ENCODE measurements at regions not wholly inside any gene's neighbourhood (a gene's known extent, or its start where the extent isn't known, plus 50 kb on each side); places are given as distances from the start of the nearest gene placed in this dataset.

DNA sequence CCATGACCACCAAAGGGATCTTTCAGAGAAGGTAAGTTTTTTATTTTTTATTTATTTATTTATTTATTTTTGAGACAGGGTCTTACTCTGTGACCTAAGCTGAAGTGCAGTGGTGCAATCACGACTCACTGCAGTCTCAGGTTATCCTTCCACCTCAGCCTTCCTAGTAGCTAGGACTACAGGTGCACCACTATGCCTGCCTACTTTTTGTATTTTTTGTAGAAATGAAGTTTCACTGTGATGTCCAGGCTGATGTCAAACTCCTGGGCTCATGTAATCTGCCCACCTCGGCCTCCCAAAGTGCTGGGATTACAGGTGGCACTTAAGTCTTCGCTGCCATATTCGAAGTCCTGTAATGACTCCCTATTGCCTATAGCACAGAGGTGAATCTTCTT, 342.5 kb downstream of the CYRIA start:
- H3K27me3 Mint-ChIP-seq = no peaks in the 10 kb centered on the region
- H3K27me3 ChIP-seq (ENCODE audit: insufficient read depth, low read length, poor library complexity, severe bottlenecking) = no peaks in the 10 kb centered on the region
- H3K9me3 ChIP-seq (ENCODE audit: low read length) = no peaks in the 10 kb centered on the region
- H3K4me1 ChIP-seq (ENCODE audit: insufficient read depth, low read length) = no peaks in the 10 kb centered on the region
- H3K9me3 Mint-ChIP-seq = peaks cover 0 to 2% (median 0%) of the 10 kb centered on the region in 5 donors
- no peaks in the 10 kb centered on the region for H3K36me3 ChIP-seq (ENCODE audit: insufficient read depth, low read length)
- CTCF ChIA-PET = no interaction called here
- no peaks in the 10 kb centered on the region for H3K4me1 Mint-ChIP-seq
- no peak for DNase-seq
- no peak overlapping the region for H3K4me3 Mint-ChIP-seq
- POLR2A ChIA-PET = no interaction called here
- H3K27ac ChIP-seq (ENCODE audit: low read depth, low read length) = no peak overlapping the region
- H3K36me3 Mint-ChIP-seq = no peaks in the 10 kb centered on the region
- H3K27ac Mint-ChIP-seq = no peak overlapping the region
- H3K4me3 ChIP-seq (ENCODE audit: low read length) = no peak overlapping the region

DNA sequence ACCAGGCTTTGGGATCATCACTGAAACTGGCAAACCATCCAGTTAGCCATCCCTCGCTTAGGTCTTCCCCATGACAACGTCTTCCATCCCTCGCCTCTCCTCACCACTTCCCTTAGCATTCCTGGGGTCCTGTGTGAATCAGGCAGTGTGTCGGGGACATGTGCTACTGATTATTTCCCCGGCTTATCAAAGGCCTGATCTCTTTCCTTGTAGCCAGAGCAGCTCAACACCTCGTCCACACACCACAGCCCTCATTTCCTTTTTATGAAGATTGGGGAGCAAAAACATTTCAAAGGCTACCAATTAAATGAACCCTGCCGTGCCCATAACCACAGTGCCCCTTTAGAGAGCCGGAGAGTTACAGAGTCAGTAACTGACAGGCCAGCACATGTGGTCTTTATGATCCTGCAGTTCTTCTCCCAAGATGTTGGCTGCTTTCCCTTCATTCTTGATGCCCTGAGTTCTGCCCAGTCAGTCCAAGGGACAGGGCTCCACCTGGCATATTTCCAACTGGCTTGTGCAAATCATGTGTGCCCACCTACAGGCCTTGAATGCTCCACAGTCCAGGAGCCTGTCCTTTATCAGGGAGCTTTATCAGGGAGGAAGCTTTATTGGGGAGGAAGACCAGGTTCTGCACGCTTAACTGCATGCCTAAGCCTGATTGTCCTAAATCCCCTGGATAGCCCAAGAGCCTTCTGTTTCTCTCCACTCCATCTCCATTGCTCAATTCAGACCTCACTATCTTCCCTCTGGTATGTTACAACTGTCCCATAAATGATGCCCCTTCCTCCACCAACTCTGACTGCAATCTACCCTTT, 343.1 kb downstream of the CYRIA start:
- H3K9me3 Mint-ChIP-seq = peaks cover 0 to 5% (median 0%) of the 10 kb centered on the region in 5 donors
- H3K36me3 Mint-ChIP-seq = no peaks in the 10 kb centered on the region
- peaks cover 0 to 2% of the 10 kb centered on the region in 2 donors for H3K27me3 Mint-ChIP-seq
- H3K4me3 ChIP-seq (ENCODE audit: low read length) = no peak overlapping the region
- H3K9me3 ChIP-seq (ENCODE audit: low read length) = no peaks in the 10 kb centered on the region
- H3K36me3 ChIP-seq (ENCODE audit: insufficient read depth, low read length) = no peaks in the 10 kb centered on the region
- H3K27ac Mint-ChIP-seq = no peak overlapping the region
- no peaks in the 10 kb centered on the region for H3K4me1 Mint-ChIP-seq
- H3K27ac ChIP-seq (ENCODE audit: low read depth, low read length) = no peak overlapping the region
- no peaks in the 10 kb centered on the region for H3K4me1 ChIP-seq (ENCODE audit: insufficient read depth, low read length)
- H3K4me3 Mint-ChIP-seq = no peak overlapping the region
- DNase-seq = no peak
- POLR2A ChIA-PET = no interaction called here
- CTCF ChIA-PET = no interaction called here
- no peaks in the 10 kb centered on the region for H3K27me3 ChIP-seq (ENCODE audit: insufficient read depth, low read length, poor library complexity, severe bottlenecking)

- ChIA-PET POLR2A (no interaction called here), CTCF (no interaction called here)
- no peak overlapping the region for H3K27ac ChIP-seq (ENCODE audit: low read depth, low read length)
These were observed 343.8 kb downstream of the CYRIA start for GRCh38 chr2:16321872-16322271.

GRCh38 chr2:16321256-16321655, 344.4 kb downstream of the CYRIA start:
- no peaks in the 10 kb centered on the region for H3K36me3 ChIP-seq (ENCODE audit: insufficient read depth, low read length)
- H3K27ac ChIP-seq (ENCODE audit: low read depth, low read length) = no peak overlapping the region
- no peak for DNase-seq
- no peaks in the 10 kb centered on the region for H3K9me3 ChIP-seq (ENCODE audit: low read length)
- no peaks in the 10 kb centered on the region for H3K36me3 Mint-ChIP-seq
- H3K4me3 Mint-ChIP-seq = no peak overlapping the region
- H3K27me3 ChIP-seq (ENCODE audit: insufficient read depth, low read length, poor library complexity, severe bottlenecking) = no peaks in the 10 kb centered on the region
- ChIA-PET POLR2A (no interaction called here), CTCF (no interaction called here)
- H3K4me3 ChIP-seq (ENCODE audit: low read length) = no peak overlapping the region
- no peak overlapping the region for H3K27ac Mint-ChIP-seq
- peaks cover 0 to 5% (median 0%) of the 10 kb centered on the region in 5 donors for H3K9me3 Mint-ChIP-seq
- peaks cover 0 to 3% of the 10 kb centered on the region in 2 donors for H3K27me3 Mint-ChIP-seq
- H3K4me1 ChIP-seq (ENCODE audit: insufficient read depth, low read length) = no peaks in the 10 kb centered on the region
- no peaks in the 10 kb centered on the region for H3K4me1 Mint-ChIP-seq

More at GRCh38 chr2:16321872-16322271, 343.8 kb downstream of the CYRIA start:
- peaks cover 0 to 5% (median 0%) of the 10 kb centered on the region in 5 donors for H3K9me3 Mint-ChIP-seq
- no peaks in the 10 kb centered on the region for H3K4me1 Mint-ChIP-seq
- Histone ChIP-seq H3K4me3 (ENCODE audit: low read length) (no peak overlapping the region), H3K9me3 (ENCODE audit: low read length) (no peaks in the 10 kb centered on the region), H3K4me1 (ENCODE audit: insufficient read depth, low read length) (no peaks in the 10 kb centered on the region), H3K27me3 (ENCODE audit: insufficient read depth, low read length, poor library complexity, severe bottlenecking) (no peaks in the 10 kb centered on the region), H3K36me3 (ENCODE audit: insufficient read depth, low read length) (no peaks in the 10 kb centered on the region)
- H3K4me3 Mint-ChIP-seq = no peak overlapping the region
- no peaks in the 10 kb centered on the region for H3K36me3 Mint-ChIP-seq
- H3K27me3 Mint-ChIP-seq = peaks cover 0 to 3% of the 10 kb centered on the region in 2 donors
- H3K27ac Mint-ChIP-seq = no peak overlapping the region
- DNase-seq = no peak

DNA sequence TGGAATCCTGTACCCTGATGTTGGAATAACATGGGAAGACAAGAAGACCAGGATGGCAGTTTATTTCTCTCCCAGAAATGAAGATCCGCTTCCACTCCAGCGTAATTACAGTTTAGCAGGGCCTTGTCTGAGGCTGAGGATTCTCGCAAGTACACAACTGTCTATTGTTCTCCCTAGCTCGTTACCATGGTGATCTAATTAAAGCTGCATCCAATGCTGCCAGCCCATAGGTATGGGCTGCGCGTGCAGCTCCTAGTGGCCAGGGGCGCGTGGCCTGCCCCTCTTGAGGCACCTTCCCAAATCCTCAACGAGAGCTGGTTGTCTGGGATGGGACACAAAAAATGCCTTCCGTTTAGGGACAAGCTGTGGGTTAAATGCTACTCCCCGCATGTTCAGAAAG, 344.9 kb downstream of the CYRIA start:
- Histone ChIP-seq H3K9me3 (ENCODE audit: low read length) (no peaks in the 10 kb centered on the region), H3K4me1 (ENCODE audit: insufficient read depth, low read length) (no peaks in the 10 kb centered on the region), H3K36me3 (ENCODE audit: insufficient read depth, low read length) (no peaks in the 10 kb centered on the region), H3K27ac (ENCODE audit: low read depth, low read length) (no peak overlapping the region), H3K4me3 (ENCODE audit: low read length) (no peak overlapping the region), H3K27me3 (ENCODE audit: insufficient read depth, low read length, poor library complexity, severe bottlenecking) (no peaks in the 10 kb centered on the region)
- Mint-ChIP-seq H3K4me3 (no peak overlapping the region), H3K9me3 (peaks cover 0 to 5% (median 0%) of the 10 kb centered on the region in 5 donors), H3K27ac (no peak overlapping the region), H3K36me3 (no peaks in the 10 kb centered on the region), H3K4me1 (no peaks in the 10 kb centered on the region), H3K27me3 (peaks cover 0 to 3% of the 10 kb centered on the region in 2 donors)
- ChIA-PET CTCF (no interaction called here), POLR2A (no interaction called here)
- DNase-seq = no peak

- Mint-ChIP-seq H3K27me3 (peaks cover 0 to 3% of the 10 kb centered on the region in 2 donors), H3K4me3 (no peak overlapping the region), H3K9me3 (peaks cover 0 to 5% (median 0%) of the 10 kb centered on the region in 5 donors), H3K36me3 (no peaks in the 10 kb centered on the region), H3K4me1 (no peaks in the 10 kb centered on the region), H3K27ac (no peak overlapping the region)
- H3K4me3 ChIP-seq (ENCODE audit: low read length) = no peak overlapping the region
- H3K4me1 ChIP-seq (ENCODE audit: insufficient read depth, low read length) = no peaks in the 10 kb centered on the region
- no peak overlapping the region for H3K27ac ChIP-seq (ENCODE audit: low read depth, low read length)
- H3K27me3 ChIP-seq (ENCODE audit: insufficient read depth, low read length, poor library complexity, severe bottlenecking) = no peaks in the 10 kb centered on the region
- no peak for DNase-seq
- H3K9me3 ChIP-seq (ENCODE audit: low read length) = no peaks in the 10 kb centered on the region
- POLR2A ChIA-PET = no interaction called here
- CTCF ChIA-PET = no interaction called here
- no peaks in the 10 kb centered on the region for H3K36me3 ChIP-seq (ENCODE audit: insufficient read depth, low read length)
These were observed 346.0 kb downstream of the CYRIA start for GRCh38 chr2:16319551-16320121.

DNA sequence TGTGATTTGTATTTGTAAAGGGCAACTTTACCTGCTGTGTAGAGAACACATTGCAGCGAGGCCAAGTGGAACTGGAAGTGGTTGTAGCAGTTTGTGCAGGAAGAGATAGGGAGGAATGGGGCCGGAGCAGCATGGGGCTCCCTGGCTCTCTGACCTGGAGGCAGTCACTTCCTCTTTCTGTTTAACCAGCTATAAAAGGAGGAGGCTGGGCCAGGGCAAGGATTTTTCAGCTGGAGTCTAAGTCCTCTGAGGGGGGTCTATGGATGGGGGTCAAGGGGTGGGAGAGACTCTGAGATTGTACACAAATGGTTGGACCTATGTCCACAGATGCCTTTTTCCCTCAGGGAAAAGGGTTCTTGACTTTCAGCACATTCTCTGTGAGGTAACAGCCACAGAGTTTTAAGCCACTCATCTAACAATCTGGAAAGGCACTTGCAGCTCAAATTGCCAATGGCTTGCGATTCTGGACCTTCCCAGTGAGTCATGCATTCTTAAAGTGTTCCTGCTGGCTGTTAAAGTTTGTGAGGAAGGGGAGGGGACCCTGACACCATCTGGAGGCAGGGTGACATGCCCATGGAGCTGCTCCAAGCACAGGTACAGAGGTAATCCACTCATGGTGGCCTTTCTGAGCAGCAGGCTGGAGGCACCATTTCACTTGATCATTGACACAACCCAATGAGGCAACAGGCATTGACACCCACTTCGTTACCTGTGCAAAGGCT, 347.0 kb downstream of the CYRIA start:
- no peaks in the 10 kb centered on the region for H3K36me3 Mint-ChIP-seq
- H3K4me3 Mint-ChIP-seq = no peak overlapping the region
- no peak overlapping the region for H3K27ac ChIP-seq (ENCODE audit: low read depth, low read length)
- peaks cover 0 to 3% of the 10 kb centered on the region in 2 donors for H3K27me3 Mint-ChIP-seq
- DNase-seq = no peak
- no peaks in the 10 kb centered on the region for H3K36me3 ChIP-seq (ENCODE audit: insufficient read depth, low read length)
- peaks cover 0 to 5% (median 0%) of the 10 kb centered on the region in 5 donors for H3K9me3 Mint-ChIP-seq
- no peak overlapping the region for H3K4me3 ChIP-seq (ENCODE audit: low read length)
- no peaks in the 10 kb centered on the region for H3K4me1 ChIP-seq (ENCODE audit: insufficient read depth, low read length)
- H3K9me3 ChIP-seq (ENCODE audit: low read length) = no peaks in the 10 kb centered on the region
- H3K27me3 ChIP-seq (ENCODE audit: insufficient read depth, low read length, poor library complexity, severe bottlenecking) = no peaks in the 10 kb centered on the region
- ChIA-PET POLR2A (no interaction called here), CTCF (interaction anchor here (0.6 kb wide), 1 partner anchor 60 kb away, joined by 3 read pairs; no protein-coding TSS in a partner anchor)
- no peak overlapping the region for H3K27ac Mint-ChIP-seq
- H3K4me1 Mint-ChIP-seq = no peaks in the 10 kb centered on the region

DNA sequence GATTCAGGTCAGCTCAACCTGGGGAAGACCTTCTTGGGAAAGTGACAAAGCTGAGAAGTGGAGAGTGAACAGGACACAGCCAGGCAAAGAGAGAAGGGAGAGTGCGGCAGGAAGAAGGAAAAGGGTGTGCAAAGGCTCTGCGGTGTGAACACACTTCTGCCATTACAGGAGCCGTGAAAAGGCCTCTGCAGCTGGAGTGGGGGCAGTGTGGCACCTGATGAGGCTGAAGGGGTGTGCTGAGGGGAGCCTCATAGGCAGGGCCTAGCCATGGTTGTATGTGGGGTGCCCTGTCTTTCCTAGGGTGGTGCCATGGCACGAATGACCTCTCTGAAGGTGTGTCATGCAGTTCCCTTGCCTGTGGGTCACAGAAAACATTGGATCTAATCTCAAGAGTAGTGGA, 347.6 kb downstream of the CYRIA start:
- H3K4me3 ChIP-seq (ENCODE audit: low read length) = no peak overlapping the region
- peaks cover 0 to 3% of the 10 kb centered on the region in 2 donors for H3K27me3 Mint-ChIP-seq
- H3K27ac Mint-ChIP-seq = no peak overlapping the region
- H3K27me3 ChIP-seq (ENCODE audit: insufficient read depth, low read length, poor library complexity, severe bottlenecking) = no peaks in the 10 kb centered on the region
- no peak overlapping the region for H3K27ac ChIP-seq (ENCODE audit: low read depth, low read length)
- no peaks in the 10 kb centered on the region for H3K36me3 Mint-ChIP-seq
- no peaks in the 10 kb centered on the region for H3K4me1 Mint-ChIP-seq
- H3K4me1 ChIP-seq (ENCODE audit: insufficient read depth, low read length) = no peaks in the 10 kb centered on the region
- POLR2A ChIA-PET = no interaction called here
- DNase-seq = no peak
- CTCF ChIA-PET = interaction anchor here (0.6 kb wide), 1 partner anchor 61 kb away, joined by 3 read pairs; no protein-coding TSS in a partner anchor
- H3K4me3 Mint-ChIP-seq = no peak overlapping the region
- no peaks in the 10 kb centered on the region for H3K36me3 ChIP-seq (ENCODE audit: insufficient read depth, low read length)
- H3K9me3 Mint-ChIP-seq = peaks cover 0 to 5% (median 0%) of the 10 kb centered on the region in 5 donors
- H3K9me3 ChIP-seq (ENCODE audit: low read length) = no peaks in the 10 kb centered on the region
